Nephron progenitor cell (in vitro differentiated cells): ENCODE measurements at regions not wholly inside any gene's neighbourhood (a gene's known extent, or its start where the extent isn't known, plus 50 kb on each side); places are given as distances from the start of the nearest gene placed in this dataset.

Source experiments
- DNase-seq: peaks from one replicate; pipeline ENCODE4 v3.0.0; 2021
- H3K27ac Mint-ChIP-seq: 2 replicates; pipeline ENCODE4 v1.8.0; 2021; ENCODE audit warnings: mild to moderate bottlenecking, moderate library complexity, mixed read lengths
- H3K27me3 Mint-ChIP-seq: 2 replicates; pipeline ENCODE4 v1.8.0; 2021; ENCODE audit warnings: mild to moderate bottlenecking, low read depth, mixed read lengths; ENCODE audit not compliant: poor library complexity
- H3K36me3 Mint-ChIP-seq: 2 replicates; pipeline ENCODE4 v1.8.0; 2021; ENCODE audit warnings: low read depth, mixed read lengths
- H3K4me1 Mint-ChIP-seq: 2 replicates; pipeline ENCODE4 v1.8.0; 2021; ENCODE audit warnings: mixed read lengths
- H3K4me3 Mint-ChIP-seq: 2 replicates; pipeline ENCODE4 v1.8.0; 2021; ENCODE audit warnings: mild to moderate bottlenecking, moderate library complexity, mixed read lengths
- H3K9me3 Mint-ChIP-seq: 2 replicates; pipeline ENCODE4 v1.8.0; 2021; ENCODE audit warnings: mild to moderate bottlenecking, moderate library complexity, mixed read lengths
- TF ChIP-seq, protein P1 (sequence below): fragments of 200-600 bp; sonication (generic); IDR thresholded peaks from 2 replicates; pipeline ENCODE4 v1.5.0; 2021; ENCODE audit warnings: antibody characterized with exemption

DNA sequence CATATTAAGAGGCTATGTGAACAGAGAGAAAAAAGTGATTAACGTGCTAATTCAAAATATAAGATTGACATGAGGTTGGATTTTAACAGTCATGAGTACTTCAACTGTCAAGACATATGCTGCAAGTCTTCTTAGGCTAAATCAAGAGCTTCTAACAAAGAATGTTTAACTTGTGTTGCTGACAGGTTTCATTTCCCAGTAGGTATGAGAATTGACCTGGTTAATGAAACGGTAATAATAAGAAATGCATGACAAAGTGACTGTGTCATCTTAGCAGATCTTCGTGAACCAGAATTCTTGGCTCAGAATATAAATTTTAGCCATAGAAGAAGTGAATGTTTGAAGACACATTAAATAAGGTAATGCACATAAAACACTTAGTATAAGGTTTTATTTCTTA lies 132.6 kb upstream of the PTGFR start:
- peaks cover 3% of the 10 kb centered on the region for H3K27me3 Mint-ChIP-seq
- TF ChIP-seq, protein P1, sequence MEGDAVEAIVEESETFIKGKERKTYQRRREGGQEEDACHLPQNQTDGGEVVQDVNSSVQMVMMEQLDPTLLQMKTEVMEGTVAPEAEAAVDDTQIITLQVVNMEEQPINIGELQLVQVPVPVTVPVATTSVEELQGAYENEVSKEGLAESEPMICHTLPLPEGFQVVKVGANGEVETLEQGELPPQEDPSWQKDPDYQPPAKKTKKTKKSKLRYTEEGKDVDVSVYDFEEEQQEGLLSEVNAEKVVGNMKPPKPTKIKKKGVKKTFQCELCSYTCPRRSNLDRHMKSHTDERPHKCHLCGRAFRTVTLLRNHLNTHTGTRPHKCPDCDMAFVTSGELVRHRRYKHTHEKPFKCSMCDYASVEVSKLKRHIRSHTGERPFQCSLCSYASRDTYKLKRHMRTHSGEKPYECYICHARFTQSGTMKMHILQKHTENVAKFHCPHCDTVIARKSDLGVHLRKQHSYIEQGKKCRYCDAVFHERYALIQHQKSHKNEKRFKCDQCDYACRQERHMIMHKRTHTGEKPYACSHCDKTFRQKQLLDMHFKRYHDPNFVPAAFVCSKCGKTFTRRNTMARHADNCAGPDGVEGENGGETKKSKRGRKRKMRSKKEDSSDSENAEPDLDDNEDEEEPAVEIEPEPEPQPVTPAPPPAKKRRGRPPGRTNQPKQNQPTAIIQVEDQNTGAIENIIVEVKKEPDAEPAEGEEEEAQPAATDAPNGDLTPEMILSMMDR = no peak
- no peak overlapping the region for H3K4me3 Mint-ChIP-seq
- H3K36me3 Mint-ChIP-seq = no peaks in the 10 kb centered on the region
- no peak for DNase-seq
- H3K4me1 Mint-ChIP-seq = no peaks in the 10 kb centered on the region
- H3K9me3 Mint-ChIP-seq = no peaks in the 10 kb centered on the region
- no peak overlapping the region for H3K27ac Mint-ChIP-seq

DNA sequence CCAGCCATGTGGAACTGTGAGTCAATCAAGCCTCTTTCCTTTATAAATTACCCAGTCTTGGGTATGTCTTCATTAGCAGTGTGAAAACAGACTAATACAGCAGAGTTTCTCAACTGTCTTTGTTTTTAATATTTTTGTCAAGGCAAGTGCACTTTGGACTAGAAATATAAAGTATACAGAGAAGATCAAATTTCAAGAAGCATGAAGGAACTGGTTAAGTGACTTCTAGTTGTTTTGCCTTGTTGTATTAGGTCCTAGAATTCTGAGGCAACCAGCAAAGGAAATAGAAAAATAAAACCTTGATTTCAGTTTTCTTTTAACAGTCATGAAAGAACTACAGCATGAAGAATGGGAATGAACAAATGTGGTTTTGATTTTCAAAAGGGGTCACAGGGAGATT lies 131.1 kb upstream of the PTGFR start:
- Mint-ChIP-seq H3K36me3 (no peaks in the 10 kb centered on the region), H3K9me3 (no peaks in the 10 kb centered on the region), H3K27ac (no peak overlapping the region), H3K27me3 (peaks cover 3% of the 10 kb centered on the region), H3K4me1 (no peaks in the 10 kb centered on the region), H3K4me3 (no peak overlapping the region)
- no peak for DNase-seq
- TF ChIP-seq, protein P1 = no peak

DNA sequence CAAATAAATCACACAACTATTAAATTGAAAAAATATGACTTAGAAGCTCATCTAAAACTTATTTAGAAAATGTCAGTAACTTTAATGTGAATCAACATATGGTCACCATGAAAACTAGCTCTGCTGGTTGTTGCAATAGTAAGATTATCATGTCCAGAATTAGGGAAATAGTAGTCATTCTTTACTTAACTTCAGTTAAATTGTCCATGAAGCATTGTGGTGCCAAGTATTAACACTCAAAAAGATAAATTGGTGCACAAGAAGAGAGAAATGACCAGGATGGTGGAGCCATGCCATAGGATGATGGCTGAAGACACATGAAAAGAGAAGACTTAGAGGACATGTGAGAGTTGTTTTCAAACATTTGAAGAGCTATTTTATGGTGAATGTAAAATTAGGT lies 130.2 kb upstream of the PTGFR start:
- Mint-ChIP-seq H3K27me3 (no peaks in the 10 kb centered on the region), H3K4me1 (no peaks in the 10 kb centered on the region), H3K36me3 (no peaks in the 10 kb centered on the region), H3K9me3 (no peaks in the 10 kb centered on the region), H3K4me3 (no peak overlapping the region), H3K27ac (no peak overlapping the region)
- no peak for DNase-seq
- TF ChIP-seq, protein P1 = no peak

DNA sequence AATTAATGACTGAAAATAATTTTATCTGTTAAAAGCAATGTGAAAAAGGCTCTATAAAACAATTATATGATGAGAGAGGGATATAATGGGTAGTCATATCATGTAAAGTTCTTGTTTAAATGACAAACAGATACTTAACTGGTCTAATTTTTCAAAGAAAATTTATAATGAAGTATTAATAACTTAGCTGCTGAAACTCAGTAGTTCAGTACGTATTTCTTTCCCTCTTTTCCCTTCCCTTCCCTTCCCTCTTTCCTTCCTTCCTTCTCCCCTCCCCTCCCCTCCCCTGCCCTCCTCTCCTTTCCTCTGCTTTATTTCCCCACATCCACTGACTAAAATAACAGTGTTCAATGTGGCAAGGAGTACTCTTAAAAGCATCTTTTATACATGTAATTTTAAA lies 123.1 kb upstream of the PTGFR start:
- H3K27me3 Mint-ChIP-seq = peaks cover 3% of the 10 kb centered on the region
- DNase-seq = no peak
- no peak overlapping the region for H3K4me3 Mint-ChIP-seq
- H3K27ac Mint-ChIP-seq = no peak overlapping the region
- H3K36me3 Mint-ChIP-seq = no peaks in the 10 kb centered on the region
- TF ChIP-seq, protein P1 = no peak
- no peaks in the 10 kb centered on the region for H3K4me1 Mint-ChIP-seq
- no peaks in the 10 kb centered on the region for H3K9me3 Mint-ChIP-seq

DNA sequence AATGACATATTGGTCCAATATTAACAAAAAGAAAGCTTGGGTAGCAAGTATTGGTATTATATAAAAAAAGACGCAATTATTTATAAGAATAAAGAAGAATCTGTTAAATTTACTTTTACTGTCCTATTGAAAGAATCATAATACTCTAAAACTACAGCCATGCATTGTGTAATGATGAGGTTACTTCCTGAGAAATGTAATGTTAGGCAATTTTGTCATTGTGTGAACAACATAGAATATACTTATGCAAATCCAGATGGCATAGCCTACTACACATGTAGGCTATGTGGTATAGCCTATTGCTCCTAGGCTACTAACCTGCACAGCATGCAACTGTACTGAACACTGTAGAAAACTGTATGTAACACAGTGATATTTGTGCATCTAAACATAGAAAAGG lies 121.2 kb upstream of the PTGFR start:
- Mint-ChIP-seq H3K4me1 (no peaks in the 10 kb centered on the region), H3K27me3 (peaks cover 3% of the 10 kb centered on the region), H3K36me3 (no peaks in the 10 kb centered on the region), H3K9me3 (no peaks in the 10 kb centered on the region), H3K27ac (no peak overlapping the region), H3K4me3 (no peak overlapping the region)
- DNase-seq = no peak
- TF ChIP-seq, protein P1 = no peak

DNA sequence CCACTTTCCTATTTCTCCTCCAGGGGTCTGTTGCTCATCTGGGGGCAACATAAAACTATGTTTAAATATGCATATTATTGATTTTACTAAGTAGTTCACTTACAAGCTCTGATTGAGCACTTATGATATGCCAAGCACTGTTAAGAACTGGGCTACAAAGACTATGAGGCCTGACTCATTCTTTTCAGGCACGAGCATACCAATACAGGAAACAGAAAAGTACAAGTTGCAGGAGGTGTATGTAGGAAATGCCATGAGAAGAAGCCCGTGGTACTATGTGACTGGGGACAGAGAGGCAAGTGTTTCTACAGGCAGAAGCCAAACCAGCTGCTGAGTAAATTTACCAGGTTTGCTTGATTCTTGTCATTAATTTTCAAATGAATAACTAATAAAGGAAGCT lies 120.4 kb upstream of the PTGFR start:
- Mint-ChIP-seq H3K4me3 (no peak overlapping the region), H3K4me1 (no peaks in the 10 kb centered on the region), H3K36me3 (no peaks in the 10 kb centered on the region), H3K9me3 (no peaks in the 10 kb centered on the region), H3K27me3 (peaks cover 3% of the 10 kb centered on the region), H3K27ac (no peak overlapping the region)
- no peak for DNase-seq
- TF ChIP-seq, protein P1 = no peak
